RCC 7860 (cell line): ENCODE measurements at regions not wholly inside any gene's neighbourhood (a gene's known extent, or its start where the extent isn't known, plus 50 kb on each side); places are given as distances from the start of the nearest gene placed in this dataset.
"Not testable (repeated sequence)": the region's sequence is repeated elsewhere in the genome, so short reads cannot be mapped to it uniquely, and the experiment has no call there.

Source experiments
- DNase-seq: peaks from one replicate; pipeline ENCODE4 v3.0.0-alpha.2; 2015; ENCODE audit warnings: low spot score
- FAIRE-seq: peaks from 2 replicates; lab custom pipeline; 2012; peaks lifted over from hg19 to GRCh38; lab: Jason Lieb, UNC

DNA sequence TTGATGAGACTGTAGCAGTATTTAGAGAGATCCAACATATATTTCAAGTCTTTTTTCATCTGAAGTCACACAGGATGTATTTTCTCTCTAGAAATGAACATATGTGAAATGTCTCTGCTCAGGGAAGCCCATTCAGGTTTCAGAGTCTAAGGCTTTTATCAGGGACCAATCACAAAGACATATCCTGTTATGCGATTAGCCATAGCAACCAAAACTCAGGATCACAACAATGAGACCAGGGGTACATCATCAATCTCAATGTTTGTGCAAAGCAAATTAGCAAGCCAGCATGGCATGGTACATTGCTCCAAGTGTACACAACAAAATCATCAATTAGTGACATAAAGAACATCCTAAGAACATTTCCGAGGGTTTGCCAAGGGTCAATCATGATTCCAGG is 99.2 kb upstream of the AMN1 start:
- DNase-seq (no peak), FAIRE-seq (no peak)

DNA sequence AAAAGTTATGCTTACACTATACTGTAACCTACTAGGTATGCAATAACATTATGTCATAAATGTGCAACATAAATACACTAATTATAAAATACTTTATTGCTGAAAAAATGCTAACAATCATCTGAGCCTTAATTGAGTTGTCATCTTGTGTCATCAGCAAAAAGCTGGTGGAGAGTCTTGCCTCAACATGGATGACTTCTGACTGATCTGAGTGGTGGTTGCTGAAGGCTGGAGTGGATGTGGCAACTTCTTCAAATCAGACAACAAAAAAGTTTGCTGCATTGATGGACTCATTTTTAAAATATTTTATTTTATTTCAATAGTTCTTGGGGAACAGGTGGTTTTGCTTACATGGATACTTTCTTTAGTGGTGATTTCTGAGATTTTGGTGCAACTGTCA is 93.9 kb upstream of the AMN1 start:
- FAIRE-seq (no peak), DNase-seq (no peak)

DNA sequence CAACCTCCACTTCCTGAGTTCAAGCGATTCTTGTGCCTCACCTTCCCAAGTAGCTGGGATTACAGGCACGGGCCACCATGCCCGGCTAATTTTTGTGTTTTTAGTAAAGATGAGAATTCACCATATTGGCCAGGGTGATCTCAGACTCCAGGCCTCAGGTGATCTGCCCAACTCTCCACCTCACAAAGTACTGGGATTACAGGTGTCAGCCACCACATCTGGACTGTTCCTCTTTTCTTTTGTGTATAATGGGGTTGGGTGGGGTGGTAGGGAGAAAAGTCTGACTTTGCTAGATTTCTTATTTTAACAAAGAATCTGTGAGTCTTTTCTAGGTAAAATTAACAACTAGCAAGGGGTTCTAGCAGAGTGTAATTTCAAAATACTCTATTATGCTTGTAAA is 92.7 kb upstream of the AMN1 start:
- DNase-seq (no peak), FAIRE-seq (no peak)

DNA sequence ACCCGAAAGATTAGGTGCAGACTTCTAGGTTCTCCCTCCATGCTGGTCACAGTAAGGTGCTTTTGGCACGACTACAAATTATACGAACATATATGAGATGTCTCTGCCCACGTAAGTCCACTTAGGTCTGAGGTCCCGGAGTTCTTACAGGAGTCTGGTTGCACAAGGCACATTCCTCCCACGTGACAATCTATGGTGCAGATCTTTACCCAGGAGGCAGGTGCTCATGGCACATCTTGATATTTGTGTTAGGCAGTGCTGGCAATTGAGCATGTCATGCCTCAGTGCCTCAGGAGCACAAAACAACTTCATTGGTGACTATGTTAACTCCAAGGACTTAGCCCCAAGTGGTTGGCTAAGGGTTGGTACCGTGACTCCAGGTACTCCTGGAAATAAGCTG is 92.0 kb upstream of the AMN1 start:
- FAIRE-seq (no peak), DNase-seq (no peak)

DNA sequence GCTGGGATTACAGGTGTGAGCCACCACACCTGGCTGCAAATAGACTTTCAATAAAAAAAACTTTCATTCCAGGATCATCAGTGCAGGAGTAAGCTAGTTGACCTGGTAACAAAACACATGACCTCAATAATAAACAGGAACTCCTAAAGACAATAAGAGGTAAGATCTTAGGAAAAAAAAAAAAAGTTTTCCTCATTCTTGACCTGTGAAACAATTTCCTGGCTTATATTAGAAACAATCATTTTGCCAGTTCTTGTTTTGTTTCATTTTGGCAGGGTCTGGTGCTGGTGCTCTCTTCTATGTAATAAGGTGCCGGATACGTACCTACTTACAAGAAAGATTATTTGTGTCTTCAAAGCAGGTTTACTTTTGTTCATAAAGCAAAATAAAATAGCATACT is 90.6 kb upstream of the AMN1 start:
- FAIRE-seq (no peak), DNase-seq (no peak)

DNA sequence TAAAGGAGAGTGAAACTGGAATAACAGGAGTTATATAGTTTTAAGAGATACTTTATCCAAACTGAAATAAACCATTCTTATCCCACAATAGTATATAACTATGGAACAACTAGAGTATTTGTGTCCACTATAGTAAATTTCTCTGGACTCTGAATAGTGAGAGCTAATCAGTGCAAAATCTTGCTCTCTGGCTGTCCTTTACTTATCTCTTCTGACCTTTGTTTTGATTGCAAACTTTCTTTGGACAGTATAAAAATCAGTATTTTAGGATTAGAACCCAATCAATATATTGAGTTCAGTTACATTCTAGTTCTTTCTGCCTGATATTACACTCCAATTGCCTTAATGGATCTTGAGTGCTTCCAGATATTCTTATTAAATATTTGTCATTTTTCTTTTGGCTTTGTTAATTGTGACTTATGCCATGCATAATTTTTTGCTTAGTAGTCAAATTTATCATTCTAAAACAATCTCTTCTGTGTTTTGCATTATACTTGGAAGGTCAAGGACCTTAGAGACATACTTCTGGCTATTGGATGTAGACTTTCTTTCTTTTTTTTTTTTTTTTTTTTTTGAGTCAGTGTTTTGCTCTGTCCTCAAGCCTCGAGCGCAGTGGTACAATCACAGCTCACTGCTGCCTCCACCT is 89.9 kb upstream of the AMN1 start:
- FAIRE-seq (no peak), DNase-seq (no peak)

DNA sequence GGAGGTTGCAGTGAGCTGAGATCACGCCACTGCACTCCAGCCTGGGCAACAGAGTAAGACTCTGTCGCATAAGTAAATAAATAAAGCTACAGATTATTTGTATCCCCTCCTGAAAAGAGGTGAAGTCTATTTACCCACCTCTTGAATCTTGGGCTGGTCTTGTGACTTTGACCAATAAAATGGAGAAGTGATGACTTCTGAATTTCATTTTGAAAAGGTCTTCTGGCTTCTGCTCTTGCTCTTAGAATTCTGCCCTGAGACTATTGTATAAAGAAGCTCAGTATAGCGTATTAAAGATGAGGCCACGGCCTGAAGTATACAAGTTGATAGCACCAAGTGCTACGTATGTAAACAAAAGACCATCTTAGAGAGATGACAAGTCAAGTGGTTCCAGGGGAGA is 88.3 kb upstream of the AMN1 start:
- FAIRE-seq = no peak
- DNase-seq = no peak

DNA sequence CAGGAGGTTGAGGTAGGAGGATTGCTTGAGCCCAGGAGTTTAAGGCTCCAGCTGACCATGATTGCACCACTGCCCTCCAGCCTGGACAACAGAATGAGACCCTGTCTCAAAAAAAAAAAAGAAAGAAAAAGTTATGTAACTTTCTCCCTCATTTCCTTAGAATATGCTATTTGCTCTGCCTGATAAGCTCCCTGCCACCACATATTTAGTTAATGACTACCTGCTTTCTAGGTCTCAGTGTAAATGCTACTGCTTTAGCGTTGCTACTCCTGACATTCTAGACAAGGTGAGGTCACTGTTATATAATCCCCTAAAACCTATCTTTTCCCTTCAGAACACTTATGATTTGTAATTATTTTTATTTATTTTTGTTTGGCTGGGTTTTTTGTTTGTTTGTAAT is 86.3 kb upstream of the AMN1 start:
- FAIRE-seq (no peak), DNase-seq (no peak)

DNA sequence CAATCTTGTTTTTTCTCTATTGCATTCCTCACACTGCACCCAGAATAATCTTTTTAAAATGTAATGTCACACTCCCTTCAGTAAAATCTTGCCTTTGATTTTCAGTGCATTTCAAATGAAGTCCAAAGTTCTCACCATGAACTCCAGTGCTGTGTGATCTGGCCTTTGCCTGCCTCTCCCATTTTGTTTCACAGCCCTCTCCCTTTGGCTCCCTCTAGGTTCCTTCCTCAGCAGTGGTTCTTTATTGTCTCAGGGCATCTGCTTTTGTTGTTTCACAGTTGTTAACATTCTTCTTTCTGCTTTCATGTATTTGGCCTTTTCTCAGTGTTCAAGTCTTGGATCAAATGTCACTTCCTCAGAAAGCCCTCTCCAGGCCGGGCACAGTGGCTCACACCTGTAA is 84.5 kb upstream of the AMN1 start:
- DNase-seq (no peak), FAIRE-seq (no peak)

DNA sequence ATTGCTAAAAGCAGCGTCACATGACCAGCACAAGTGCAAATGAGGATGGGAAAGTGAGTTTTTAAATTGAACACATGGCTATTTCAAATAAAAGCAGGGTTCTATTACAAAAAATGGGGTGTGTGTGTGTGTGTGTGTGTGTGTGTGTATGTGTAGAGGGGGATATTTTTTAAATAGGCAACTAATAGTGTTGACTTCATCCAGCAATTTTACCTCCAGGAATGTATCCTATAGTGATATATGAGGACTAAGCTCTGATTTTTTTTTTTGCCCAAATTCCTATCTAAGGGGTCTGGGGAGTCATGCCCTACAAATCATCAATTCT is 78.9 kb upstream of the AMN1 start:
- no peak for DNase-seq
- FAIRE-seq = no peak

DNA sequence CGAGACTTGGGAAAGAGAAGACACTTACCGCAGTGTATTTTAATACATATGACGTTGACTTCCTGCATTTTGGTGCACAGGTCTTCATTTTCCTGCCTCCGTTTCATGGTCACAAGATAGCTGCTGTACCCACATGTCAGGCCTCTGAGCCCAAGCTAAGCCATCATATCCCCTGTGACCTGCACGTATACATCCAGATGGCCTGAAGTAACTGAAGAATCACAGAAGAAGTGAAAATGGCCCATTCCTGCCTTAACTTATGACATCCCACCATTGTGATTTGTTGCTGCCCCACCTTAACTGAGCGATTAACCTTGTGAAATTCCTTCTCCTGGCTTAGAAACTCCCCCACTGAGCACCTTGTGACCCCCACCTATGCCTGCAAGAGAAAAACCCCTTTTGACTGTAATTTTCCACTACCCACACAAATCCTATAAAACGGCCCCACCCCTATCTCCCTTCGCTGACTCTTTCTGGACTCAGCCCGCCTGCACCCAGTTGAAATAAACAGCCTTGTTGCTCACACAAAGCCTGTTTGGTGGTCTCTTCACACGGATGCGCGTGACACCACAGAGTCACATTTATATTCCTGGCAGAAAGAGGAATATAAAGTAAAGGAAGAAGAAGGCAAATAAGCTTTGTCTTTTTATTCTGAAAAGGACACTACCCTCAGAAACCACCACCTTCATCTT is 78.4 kb upstream of the AMN1 start:
- not testable (repeated sequence) for DNase-seq, FAIRE-seq

DNA sequence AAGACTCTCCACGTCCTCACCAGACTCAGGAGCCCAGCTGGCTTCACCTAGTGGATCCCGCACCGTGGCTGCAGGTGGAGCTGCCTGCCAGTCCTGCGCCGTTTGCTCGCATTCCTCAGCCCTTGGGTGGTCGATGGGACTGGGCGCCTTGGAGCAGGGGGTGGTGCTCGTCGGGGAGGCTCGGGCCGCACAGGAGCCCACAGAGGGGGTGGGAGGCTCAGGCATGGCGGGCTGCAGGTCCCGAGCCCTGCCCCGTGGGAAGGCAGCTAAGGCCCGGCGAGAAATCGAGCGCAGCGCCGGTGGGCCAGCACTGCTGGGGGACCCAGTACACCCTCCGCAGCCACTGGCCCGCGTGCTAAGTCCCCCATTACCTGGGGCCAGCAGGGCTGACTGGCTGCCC is 76.9 kb upstream of the AMN1 start:
- not testable (repeated sequence) for FAIRE-seq, DNase-seq

DNA sequence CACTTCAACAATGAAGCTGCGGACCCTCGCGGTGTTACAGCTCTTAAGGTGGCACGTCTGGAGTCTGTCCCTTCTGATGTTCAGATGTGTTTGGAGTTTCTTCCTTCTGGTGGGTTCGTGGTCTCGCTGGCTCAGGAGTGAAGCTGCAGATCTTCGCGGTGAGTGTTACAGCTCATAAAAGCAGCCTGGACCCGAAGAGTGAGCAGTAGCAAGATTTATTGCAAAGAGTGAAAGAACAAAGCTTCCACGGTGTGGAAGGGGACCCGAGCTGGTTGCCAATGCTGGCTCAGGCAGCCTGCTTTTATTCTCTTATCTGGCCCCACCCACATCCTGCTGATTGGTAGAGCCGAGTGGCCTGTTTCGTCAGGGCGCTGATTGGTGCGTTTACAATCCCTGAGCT is 75.9 kb upstream of the AMN1 start:
- FAIRE-seq, DNase-seq: not testable (repeated sequence)

DNA sequence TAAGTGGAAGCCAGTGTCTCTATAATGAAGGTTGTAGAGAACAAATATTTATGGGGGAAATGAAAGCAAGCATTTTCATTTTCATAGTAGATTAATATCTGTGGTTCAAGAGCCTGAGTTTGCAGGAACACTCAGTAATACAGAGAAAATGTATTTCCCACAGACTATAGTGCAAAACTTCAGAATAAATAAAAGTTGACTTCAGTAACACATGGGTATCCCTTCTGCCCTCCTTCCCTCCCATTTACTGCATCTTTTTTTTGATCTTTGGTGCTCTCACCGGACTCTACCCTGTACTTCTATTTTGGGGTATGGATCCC is 75.3 kb upstream of the AMN1 start:
- DNase-seq = no peak
- FAIRE-seq = no peak

DNA sequence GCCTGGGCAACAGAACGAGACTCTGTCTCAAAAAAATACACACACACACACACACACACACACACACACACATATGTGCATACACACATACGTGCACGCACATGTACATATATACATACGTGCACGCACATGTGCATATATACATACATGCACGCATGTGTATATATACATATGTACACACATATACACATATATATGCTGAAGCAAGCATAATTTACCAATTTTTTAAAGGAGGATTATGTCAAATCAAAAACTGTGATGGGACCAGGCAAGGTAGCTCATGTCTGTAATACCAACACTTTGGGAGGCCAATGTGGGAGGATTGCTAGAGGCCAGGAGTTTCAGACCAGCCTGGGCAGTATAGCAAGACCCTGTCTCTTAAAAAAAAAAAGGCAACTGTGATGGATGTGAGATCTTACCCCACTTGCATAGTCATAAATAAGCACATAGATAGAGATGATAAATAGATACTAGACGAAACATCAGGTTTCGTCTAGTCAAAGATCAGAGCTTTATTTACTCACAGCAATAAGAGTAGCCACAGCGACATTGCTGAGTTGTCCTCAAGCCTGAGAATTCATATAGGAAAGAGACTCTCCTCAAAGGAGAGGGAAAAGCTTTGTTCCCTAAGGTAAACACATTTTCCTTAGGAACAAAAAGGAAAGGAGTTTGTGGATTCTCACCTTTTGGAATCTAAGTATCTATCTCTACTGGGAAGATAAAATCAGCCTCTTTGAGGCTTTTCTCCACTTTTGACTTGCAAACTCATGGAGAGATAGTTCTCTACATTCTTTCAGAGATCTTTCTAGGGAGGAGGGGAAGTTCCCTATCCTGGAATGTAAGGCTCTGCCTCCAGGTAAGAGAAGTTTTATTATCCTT is 74.7 kb upstream of the AMN1 start:
- DNase-seq (no peak), FAIRE-seq (no peak)

DNA sequence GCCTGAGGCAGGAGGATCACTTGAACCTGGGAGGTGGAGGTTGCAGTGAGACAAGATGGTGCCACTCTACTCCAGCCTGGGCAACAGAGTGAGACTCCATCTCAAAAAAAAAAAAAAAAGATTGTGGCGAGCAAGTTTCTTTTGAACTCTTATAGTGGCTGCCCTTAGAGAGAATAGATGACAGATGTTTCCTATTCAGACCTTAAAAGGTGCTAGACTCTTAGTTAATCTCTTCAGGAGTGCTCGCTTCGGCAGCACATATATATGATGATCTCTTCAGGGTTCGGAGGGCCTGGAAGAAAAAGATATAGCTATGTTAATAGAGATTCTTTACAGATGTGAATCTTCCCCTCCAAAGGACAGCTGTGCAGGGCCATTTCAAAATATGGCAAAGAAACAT is 73.1 kb upstream of the AMN1 start:
- DNase-seq = no peak
- FAIRE-seq = no peak

DNA sequence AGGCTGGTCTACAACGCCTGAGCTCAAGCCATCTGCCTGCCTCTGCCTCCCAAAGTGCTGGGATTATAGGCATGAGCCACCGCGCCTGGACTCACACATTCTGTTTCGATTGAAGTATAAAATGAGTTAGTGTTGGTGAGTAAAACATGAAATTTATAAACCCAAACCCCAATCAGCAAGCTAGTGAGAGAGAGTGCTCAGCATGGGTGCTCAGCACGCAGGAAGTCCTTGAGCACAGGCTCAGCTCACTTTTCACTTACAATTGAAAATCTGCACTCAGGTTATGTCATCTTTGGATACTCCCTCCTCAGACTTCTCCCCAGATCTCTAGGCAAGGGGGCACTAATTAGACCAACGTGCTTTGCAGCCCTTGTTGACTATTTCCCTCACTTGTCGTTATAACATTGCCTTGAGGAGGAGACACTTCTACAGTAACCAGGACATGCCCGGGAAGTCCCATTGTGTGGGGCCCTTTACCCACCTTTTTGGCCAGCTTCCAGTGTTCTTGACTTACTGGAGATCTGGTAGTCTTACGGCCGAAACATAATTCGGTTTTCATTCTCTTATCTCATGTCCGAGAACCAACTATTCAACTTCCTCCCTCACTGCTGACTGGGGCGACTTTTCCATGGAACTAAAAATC is 68.5 kb upstream of the AMN1 start:
- FAIRE-seq (no peak), DNase-seq (no peak)

DNA sequence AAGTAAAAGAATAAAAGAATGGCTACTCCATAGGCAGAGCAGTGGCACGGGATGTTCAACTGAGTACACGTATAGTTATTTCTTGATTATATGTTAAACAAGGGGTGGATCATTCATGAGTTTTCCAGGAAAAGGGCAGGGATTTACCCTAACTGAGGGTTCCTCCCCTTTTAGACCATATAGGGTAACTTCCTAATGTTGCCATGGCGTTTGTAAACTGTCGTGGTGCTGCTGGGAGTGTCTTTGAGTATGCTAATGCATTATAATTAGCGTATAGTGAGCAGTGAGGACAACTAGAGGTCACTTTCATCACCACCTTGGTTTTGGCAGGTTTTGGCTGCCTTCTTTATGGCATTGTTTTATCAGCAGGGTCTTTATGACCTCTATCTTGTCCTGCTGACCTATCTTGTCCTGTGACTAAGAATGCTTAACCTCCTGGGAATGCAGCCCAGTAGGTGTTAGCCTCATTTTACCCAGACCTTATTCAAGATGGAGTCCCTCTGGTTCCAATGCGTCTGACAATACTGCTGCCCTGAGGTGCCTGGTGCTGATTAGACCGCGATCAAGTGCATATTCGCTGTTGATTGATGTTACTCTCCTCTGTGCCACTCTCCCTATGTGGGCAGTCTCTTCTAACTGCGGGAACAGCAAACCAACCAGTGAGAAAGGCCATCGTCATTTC is 67.6 kb upstream of the AMN1 start:
- DNase-seq = no peak
- no peak for FAIRE-seq

DNA sequence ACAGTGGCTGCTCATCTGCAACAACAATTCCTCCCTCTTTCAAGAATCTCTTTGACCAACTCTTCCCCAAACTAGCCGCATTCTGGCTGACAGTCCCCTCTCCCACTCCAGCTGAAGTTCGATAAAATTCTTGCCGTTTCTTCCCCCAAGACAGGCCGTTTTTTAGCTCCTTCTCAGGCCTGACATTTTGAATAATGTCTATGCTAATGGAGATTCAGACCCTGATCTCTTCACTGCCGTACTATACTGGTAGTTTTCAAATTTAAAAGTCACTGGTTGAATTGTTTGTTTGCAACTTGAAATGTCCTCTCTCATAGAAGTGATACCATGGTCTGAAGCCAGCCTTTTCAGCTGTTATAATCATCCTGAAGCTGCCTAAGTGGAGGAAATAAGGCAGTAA is 65.9 kb upstream of the AMN1 start:
- FAIRE-seq = no peak
- DNase-seq = no peak

DNA sequence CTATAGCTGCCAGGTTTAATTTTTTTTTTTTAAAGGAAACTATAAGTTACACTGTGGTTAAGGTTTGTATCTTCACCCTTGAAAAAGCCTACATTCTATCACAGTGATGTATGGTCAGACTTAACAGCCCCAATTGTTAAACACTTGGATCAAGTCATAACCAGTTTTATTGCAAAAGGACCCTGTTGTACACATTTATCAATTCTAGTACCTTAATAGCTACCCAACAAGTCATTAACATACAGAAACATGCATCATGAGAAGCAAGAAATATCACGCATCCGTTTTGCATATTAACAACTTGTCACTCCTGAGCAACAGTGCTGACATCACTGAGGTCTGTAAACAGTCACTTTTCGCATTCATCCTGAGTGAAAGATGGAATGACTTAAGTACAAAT is 62.4 kb upstream of the AMN1 start:
- FAIRE-seq, DNase-seq: not testable (repeated sequence)

DNA sequence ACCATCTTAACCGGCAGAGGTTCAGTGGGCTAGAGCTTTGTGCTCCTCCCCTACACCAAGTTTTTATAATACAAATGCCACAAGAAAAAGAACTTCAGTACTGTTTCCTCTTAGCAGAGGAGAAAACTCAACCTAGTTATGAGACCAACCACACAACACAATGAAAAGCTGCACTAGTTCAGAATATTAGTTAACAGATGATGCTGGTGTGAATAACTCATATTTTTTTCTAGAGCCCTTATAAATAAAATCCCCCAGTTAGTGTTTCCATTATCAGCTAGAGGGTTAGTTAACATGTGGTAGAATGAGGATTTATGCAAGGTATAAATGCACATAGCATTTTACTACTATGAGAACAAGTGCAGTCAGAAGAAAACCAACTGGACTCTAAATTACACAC is 61.9 kb upstream of the AMN1 start:
- DNase-seq = no peak
- no peak for FAIRE-seq
